H1 (cell line): ENCODE measurements at regions not wholly inside any gene's neighbourhood (a gene's known extent, or its start where the extent isn't known, plus 50 kb on each side); places are given as distances from the start of the nearest gene placed in this dataset.

ENCODE experiments used
- YY1 ChIP-seq: IDR thresholded peaks from 2 replicates; pipeline ENCODE4 v1.6.1; 2011; ENCODE audit warnings: low read depth, mild to moderate bottlenecking, low read length
- TF ChIP-seq, protein P1 (sequence below): IDR thresholded peaks from 2 replicates; pipeline ENCODE4 v1.6.1; 2011; ENCODE audit warnings: low read depth, mild to moderate bottlenecking, low read length; ENCODE audit not compliant: insufficient read depth

DNA sequence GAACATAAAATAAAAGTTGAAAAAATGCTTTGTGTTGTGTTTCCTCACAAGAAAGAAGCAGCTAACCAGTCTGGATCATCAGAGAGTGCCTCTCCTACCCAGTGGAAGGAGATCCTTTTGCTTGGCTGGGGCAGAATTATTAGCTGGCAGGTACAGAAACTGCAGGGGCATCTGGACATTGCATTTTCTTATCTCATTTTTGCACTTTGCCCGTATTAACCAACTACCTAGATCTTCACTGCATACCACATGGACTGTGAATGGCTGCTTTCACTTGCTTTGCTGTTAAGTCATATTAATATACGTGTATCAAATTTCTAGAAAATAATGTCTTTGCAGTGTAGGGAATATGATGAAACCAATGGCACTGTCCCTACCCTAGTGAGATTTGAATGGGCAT lies 52.9 kb upstream of the PDGFRA start:
- TF ChIP-seq YY1 = no peak
- TF ChIP-seq, protein P1, sequence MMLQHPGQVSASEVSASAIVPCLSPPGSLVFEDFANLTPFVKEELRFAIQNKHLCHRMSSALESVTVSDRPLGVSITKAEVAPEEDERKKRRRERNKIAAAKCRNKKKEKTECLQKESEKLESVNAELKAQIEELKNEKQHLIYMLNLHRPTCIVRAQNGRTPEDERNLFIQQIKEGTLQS = no peak
